ENCODE measurements at regions not wholly inside any gene's neighbourhood (a gene's known extent, or its start where the extent isn't known, plus 50 kb on each side); places are given as distances from the start of the nearest gene placed in this dataset.

DNA sequence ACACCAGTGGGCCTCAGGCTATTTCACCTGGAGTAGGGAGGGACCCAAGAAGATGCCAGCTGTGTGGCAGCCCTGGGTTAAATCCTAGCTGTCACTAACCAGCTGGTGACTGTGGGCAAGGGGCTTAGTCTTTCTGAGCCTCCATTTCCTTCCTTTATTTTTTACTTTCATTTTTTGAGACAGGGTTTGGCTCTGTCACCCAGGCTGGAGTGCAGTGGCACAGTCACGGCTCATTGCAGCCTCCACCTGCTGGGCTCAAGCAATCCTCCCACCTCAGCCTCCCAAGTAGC lies 108.0 kb upstream of the SMAD3 start:
- Histone ChIP-seq H3K36me3 (ENCODE audit: control insufficient read depth, insufficient read depth, low read length) (no peaks in the 10 kb centered on the region), H3K9ac (ENCODE audit: extremely low read depth, low read length, poor library complexity, severe bottlenecking) (no peak overlapping the region), H3K4me1 (ENCODE audit: control insufficient read depth, insufficient read depth, low read length) (no peaks in the 10 kb centered on the region), H3K4me3 (ENCODE audit: low read length) (no peak overlapping the region), H3K9me3 (ENCODE audit: control insufficient read depth, low read length) (no peaks in the 10 kb centered on the region), H3K27me3 (ENCODE audit: control insufficient read depth, insufficient read depth, low read length, poor library complexity, severe bottlenecking) (peaks cover 7% of the 10 kb centered on the region), H3K27ac (ENCODE audit: low read depth, low read length) (no peak overlapping the region)
- DNase-seq: no peak
- TF ChIP-seq CTCF (conservative IDR thresholded peaks at IDR 0.05): no peak
- Mint-ChIP-seq H3K27ac (no peak overlapping the region), H3K27me3 (ENCODE audit: insufficient read depth) (peaks cover 36% of the 10 kb centered on the region), H3K36me3 (ENCODE audit: low read depth) (no peaks in the 10 kb centered on the region), H3K4me1 (peaks cover 11% of the 10 kb centered on the region), H3K9me3 (no peaks in the 10 kb centered on the region), H3K4me3 (no peak overlapping the region)
- 97% methylated on average over 1 of the region's 1 CpG; no CpG with 5 or more reads in 1 of the 2 experiments for WGBS, 2 experiments (ENCODE audit: insufficient coverage in 1 of 2, insufficient read length in 1 of 2)

DNA sequence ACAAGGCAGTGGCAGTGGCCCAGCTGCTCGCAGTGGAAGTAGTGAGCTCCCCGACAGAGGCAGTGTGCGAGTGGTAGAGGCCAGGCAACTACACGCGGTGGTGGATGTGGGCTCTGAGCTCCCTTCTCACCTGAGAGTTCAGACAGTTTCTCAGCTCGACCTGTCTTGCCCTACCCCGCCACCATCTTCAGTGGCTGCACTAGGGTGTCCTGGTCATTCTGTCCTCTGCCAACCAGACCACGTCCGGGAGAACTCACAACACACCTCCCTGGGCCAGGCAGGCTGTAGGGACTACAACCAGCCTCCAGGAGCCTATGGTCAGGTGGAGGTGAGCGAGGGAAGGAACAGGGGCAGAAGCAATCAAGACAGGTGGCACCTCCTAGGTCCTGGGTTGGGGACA lies 106.3 kb upstream of the SMAD3 start:
- Mint-ChIP-seq H3K4me3 (no peak overlapping the region), H3K9me3 (no peaks in the 10 kb centered on the region), H3K27me3 (ENCODE audit: insufficient read depth) (peaks cover 22% of the 10 kb centered on the region), H3K4me1 (peaks cover 11% of the 10 kb centered on the region), H3K36me3 (ENCODE audit: low read depth) (no peaks in the 10 kb centered on the region), H3K27ac (no peak overlapping the region)
- Histone ChIP-seq H3K36me3 (ENCODE audit: control insufficient read depth, insufficient read depth, low read length) (no peaks in the 10 kb centered on the region), H3K9me3 (ENCODE audit: control insufficient read depth, low read length) (no peaks in the 10 kb centered on the region), H3K4me1 (ENCODE audit: control insufficient read depth, insufficient read depth, low read length) (no peaks in the 10 kb centered on the region), H3K4me3 (ENCODE audit: low read length) (no peak overlapping the region), H3K27ac (ENCODE audit: low read depth, low read length) (no peak overlapping the region), H3K9ac (ENCODE audit: extremely low read depth, low read length, poor library complexity, severe bottlenecking) (no peak overlapping the region), H3K27me3 (ENCODE audit: control insufficient read depth, insufficient read depth, low read length, poor library complexity, severe bottlenecking) (peaks cover 4% of the 10 kb centered on the region)
- WGBS, 2 experiments (ENCODE audit: insufficient coverage in 1 of 2, insufficient read length in 1 of 2): 87 to 99% methylated on average over 7 to 10 of the region's 10 CpGs
- no peak for TF ChIP-seq CTCF (conservative IDR thresholded peaks at IDR 0.05)
- no peak for DNase-seq

DNA sequence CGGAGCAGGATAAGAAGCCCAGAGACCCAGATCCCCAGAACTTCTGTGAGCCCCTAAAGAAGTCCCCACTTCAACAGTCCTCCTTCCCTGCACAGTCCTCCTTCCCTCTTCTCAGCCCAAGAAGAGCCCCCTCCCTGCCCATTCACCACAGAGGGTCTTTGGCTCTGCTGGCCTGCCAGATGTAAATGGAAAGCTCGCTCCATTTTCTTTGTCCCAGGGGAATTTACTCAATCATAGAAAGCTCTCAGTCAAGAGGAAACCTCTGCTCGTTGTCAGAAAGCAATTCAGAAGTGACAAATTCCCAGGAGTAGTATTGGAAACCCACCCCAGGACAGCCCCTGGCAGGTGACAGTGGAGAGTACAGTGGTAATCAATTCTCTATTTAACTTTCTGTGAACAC lies 105.5 kb upstream of the SMAD3 start:
- Histone ChIP-seq H3K36me3 (ENCODE audit: control insufficient read depth, insufficient read depth, low read length) (no peaks in the 10 kb centered on the region), H3K9ac (ENCODE audit: extremely low read depth, low read length, poor library complexity, severe bottlenecking) (no peak overlapping the region), H3K27me3 (ENCODE audit: control insufficient read depth, insufficient read depth, low read length, poor library complexity, severe bottlenecking) (no peaks in the 10 kb centered on the region), H3K9me3 (ENCODE audit: control insufficient read depth, low read length) (no peaks in the 10 kb centered on the region), H3K4me3 (ENCODE audit: low read length) (no peak overlapping the region), H3K4me1 (ENCODE audit: control insufficient read depth, insufficient read depth, low read length) (no peaks in the 10 kb centered on the region), H3K27ac (ENCODE audit: low read depth, low read length) (peak overlapping the region; percentile 24)
- Mint-ChIP-seq H3K4me1 (peaks cover 11% of the 10 kb centered on the region), H3K27ac (no peak overlapping the region), H3K36me3 (ENCODE audit: low read depth) (no peaks in the 10 kb centered on the region), H3K4me3 (no peak overlapping the region), H3K27me3 (ENCODE audit: insufficient read depth) (peaks cover 18% of the 10 kb centered on the region), H3K9me3 (no peaks in the 10 kb centered on the region)
- DNase-seq: no peak
- TF ChIP-seq CTCF (conservative IDR thresholded peaks at IDR 0.05): no peak
- WGBS, 2 experiments (ENCODE audit: insufficient coverage in 1 of 2, insufficient read length in 1 of 2): 60 to 77% methylated on average over 2 to 3 of the region's 3 CpGs
